ENCODE measurements at regions not wholly inside any gene's neighbourhood (a gene's known extent, or its start where the extent isn't known, plus 50 kb on each side); places are given as distances from the start of the nearest gene placed in this dataset.

- WGBS (ENCODE audit: low lambda C conversion rate) = 16% methylated on average over 4 of the region's 6 CpGs
- H3K4me3 ChIP-seq (replicated peaks in 1 of 3; ENCODE audit: insufficient read depth in 1 of 3, low read depth in 2 of 3, low read length in 3 of 3) = no peak overlapping the region
- H3K79me2 ChIP-seq (ENCODE audit: insufficient read depth, low read length) = no peaks in the 10 kb centered on the region
- intact Hi-C loops (cut with micrococcal nuclease; ENCODE audit: unreplicated experiment) = no loop called here
- no peaks in the 10 kb centered on the region for H3K9me3 ChIP-seq (ENCODE audit: low read length)
- H2AFZ ChIP-seq (ENCODE audit: low read length) = no peak overlapping the region
- in situ Hi-C loops (cut with HindIII; ENCODE audit: extremely low pct_ligation_motif_present, low pct_unique_long_range_greater_than_20kb) = no loop called here
- BruUV-seq (replicated peaks) = no TSS peak
- H3K27ac ChIP-seq (ENCODE audit: extremely low read length, insufficient read depth, low read length) = no peak overlapping the region
- CTCF ChIA-PET (ENCODE audit: low intra/inter-chr PET ratio, low total read pairs) = no interaction called here
- POLR2A ChIA-PET = no interaction called here
- H3K27me3 ChIP-seq (ENCODE audit: control insufficient read depth in 1 of 2, insufficient read depth in 2 of 2, low read length in 2 of 2) = 0 out of 5 replicates have a peak, but pooled peaks cover 0 to 4% of the 10 kb centered on the region in 2 experiments
- no peaks in the 10 kb centered on the region for H3K4me1 ChIP-seq (ENCODE audit: insufficient read depth, low read length)
- DNase-seq (ENCODE audit: low spot score) = no peak
- no peak for ATAC-seq
- H3K36me3 ChIP-seq (replicated peaks in 1 of 2; ENCODE audit: control insufficient read depth in 1 of 2, insufficient read depth in 2 of 2, low read length in 2 of 2) = no peaks in the 10 kb centered on the region
- no peak overlapping the region for H3K4me2 ChIP-seq (ENCODE audit: low read depth, low read length)
- no peak overlapping the region for H3K9ac ChIP-seq (ENCODE audit: insufficient read depth, low read depth, low read length)
- no peak for FAIRE-seq
- TF ChIP-seq IKZF1 (IDR thresholded peaks at IDR 0.05) = no peak
- TF ChIP-seq ZNF605 (CRISPR knock-in tag; IDR thresholded peaks at IDR 0.05) = no peak
- no peak for TF ChIP-seq ZNF749 (CRISPR knock-in tag; IDR thresholded peaks at IDR 0.05; ENCODE audit: borderline replicate concordance)
- no peak for TF ChIP-seq RORA (CRISPR knock-in tag; IDR thresholded peaks at IDR 0.05)
- no peak for TF ChIP-seq DPF2 (CRISPR knock-in tag; IDR thresholded peaks at IDR 0.05; ENCODE audit: borderline replicate concordance, low read depth)
- no peak for TF ChIP-seq NCOA5 (CRISPR knock-in tag; IDR thresholded peaks at IDR 0.05)
- TF ChIP-seq ZFP62 (CRISPR knock-in tag; IDR thresholded peaks at IDR 0.05) = no peak
- no peak for TF ChIP-seq FOXM1 (CRISPR knock-in tag; IDR thresholded peaks at IDR 0.05)
- TF ChIP-seq PRMT3 (CRISPR knock-in tag; IDR thresholded peaks at IDR 0.05; ENCODE audit: borderline replicate concordance, low read depth) = no peak
- no peak for TF ChIP-seq ZNF260 (CRISPR knock-in tag; IDR thresholded peaks at IDR 0.05; ENCODE audit: borderline replicate concordance, low read depth)
- TF ChIP-seq, protein P1, sequence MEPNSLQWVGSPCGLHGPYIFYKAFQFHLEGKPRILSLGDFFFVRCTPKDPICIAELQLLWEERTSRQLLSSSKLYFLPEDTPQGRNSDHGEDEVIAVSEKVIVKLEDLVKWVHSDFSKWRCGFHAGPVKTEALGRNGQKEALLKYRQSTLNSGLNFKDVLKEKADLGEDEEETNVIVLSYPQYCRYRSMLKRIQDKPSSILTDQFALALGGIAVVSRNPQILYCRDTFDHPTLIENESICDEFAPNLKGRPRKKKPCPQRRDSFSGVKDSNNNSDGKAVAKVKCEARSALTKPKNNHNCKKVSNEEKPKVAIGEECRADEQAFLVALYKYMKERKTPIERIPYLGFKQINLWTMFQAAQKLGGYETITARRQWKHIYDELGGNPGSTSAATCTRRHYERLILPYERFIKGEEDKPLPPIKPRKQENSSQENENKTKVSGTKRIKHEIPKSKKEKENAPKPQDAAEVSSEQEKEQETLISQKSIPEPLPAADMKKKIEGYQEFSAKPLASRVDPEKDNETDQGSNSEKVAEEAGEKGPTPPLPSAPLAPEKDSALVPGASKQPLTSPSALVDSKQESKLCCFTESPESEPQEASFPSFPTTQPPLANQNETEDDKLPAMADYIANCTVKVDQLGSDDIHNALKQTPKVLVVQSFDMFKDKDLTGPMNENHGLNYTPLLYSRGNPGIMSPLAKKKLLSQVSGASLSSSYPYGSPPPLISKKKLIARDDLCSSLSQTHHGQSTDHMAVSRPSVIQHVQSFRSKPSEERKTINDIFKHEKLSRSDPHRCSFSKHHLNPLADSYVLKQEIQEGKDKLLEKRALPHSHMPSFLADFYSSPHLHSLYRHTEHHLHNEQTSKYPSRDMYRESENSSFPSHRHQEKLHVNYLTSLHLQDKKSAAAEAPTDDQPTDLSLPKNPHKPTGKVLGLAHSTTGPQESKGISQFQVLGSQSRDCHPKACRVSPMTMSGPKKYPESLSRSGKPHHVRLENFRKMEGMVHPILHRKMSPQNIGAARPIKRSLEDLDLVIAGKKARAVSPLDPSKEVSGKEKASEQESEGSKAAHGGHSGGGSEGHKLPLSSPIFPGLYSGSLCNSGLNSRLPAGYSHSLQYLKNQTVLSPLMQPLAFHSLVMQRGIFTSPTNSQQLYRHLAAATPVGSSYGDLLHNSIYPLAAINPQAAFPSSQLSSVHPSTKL (CRISPR knock-in tag; IDR thresholded peaks at IDR 0.05) = no peak
- TF ChIP-seq, protein P2, sequence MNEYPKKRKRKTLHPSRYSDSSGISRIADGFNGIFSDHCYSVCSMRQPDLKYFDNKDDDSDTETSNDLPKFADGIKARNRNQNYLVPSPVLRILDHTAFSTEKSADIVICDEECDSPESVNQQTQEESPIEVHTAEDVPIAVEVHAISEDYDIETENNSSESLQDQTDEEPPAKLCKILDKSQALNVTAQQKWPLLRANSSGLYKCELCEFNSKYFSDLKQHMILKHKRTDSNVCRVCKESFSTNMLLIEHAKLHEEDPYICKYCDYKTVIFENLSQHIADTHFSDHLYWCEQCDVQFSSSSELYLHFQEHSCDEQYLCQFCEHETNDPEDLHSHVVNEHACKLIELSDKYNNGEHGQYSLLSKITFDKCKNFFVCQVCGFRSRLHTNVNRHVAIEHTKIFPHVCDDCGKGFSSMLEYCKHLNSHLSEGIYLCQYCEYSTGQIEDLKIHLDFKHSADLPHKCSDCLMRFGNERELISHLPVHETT (CRISPR knock-in tag; conservative IDR thresholded peaks at IDR 0.05) = no peak
- TF ChIP-seq ZNF253 (CRISPR knock-in tag; IDR thresholded peaks at IDR 0.05; ENCODE audit: borderline replicate concordance) = no peak
- TF ChIP-seq, protein P3, sequence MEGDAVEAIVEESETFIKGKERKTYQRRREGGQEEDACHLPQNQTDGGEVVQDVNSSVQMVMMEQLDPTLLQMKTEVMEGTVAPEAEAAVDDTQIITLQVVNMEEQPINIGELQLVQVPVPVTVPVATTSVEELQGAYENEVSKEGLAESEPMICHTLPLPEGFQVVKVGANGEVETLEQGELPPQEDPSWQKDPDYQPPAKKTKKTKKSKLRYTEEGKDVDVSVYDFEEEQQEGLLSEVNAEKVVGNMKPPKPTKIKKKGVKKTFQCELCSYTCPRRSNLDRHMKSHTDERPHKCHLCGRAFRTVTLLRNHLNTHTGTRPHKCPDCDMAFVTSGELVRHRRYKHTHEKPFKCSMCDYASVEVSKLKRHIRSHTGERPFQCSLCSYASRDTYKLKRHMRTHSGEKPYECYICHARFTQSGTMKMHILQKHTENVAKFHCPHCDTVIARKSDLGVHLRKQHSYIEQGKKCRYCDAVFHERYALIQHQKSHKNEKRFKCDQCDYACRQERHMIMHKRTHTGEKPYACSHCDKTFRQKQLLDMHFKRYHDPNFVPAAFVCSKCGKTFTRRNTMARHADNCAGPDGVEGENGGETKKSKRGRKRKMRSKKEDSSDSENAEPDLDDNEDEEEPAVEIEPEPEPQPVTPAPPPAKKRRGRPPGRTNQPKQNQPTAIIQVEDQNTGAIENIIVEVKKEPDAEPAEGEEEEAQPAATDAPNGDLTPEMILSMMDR (CRISPR knock-in tag; IDR thresholded peaks at IDR 0.05) = no peak
- TF ChIP-seq KLF16 (CRISPR knock-in tag; IDR thresholded peaks at IDR 0.05) = no peak
- H4K20me1 ChIP-seq (ENCODE audit: insufficient read depth, low read length) = no peaks in the 10 kb centered on the region
Measured at GRCh38 chr2:129112181-129112580, 793.5 kb upstream of the HS6ST1 start.
